DND-41 (cell line): ENCODE measurements at regions not wholly inside any gene's neighbourhood (a gene's known extent, or its start where the extent isn't known, plus 50 kb on each side); places are given as distances from the start of the nearest gene placed in this dataset.
A peak's percentile ranks its signal among the peaks of the same experiment; 100 is the strongest.

ENCODE experiments used
- ATAC-seq: fragments of 200-7000 bp; cut with Tn5 transposase; 3 replicates; pipeline ENCODE4 v1.9.1; 2021; ENCODE audit warnings: low read depth; ENCODE audit not compliant: insufficient read depth
- DNase-seq: peaks from one replicate; pipeline ENCODE4 v3.0.0-alpha.2; 2020
- H2AFZ ChIP-seq: 2 replicates; pipeline ENCODE4 v1.6.0; 2012; ENCODE audit warnings: low read depth, low read length
- H3K27ac ChIP-seq: 2 replicates; pipeline ENCODE4 v1.5.1; 2012; ENCODE audit warnings: low read length, inconsistent platforms
- H3K27me3 ChIP-seq: fragments of 200-600 bp; sonication (generic); 2 replicates; pipeline ENCODE4 v1.6.0; 2012; ENCODE audit warnings: low read length, mild to moderate bottlenecking, inconsistent platforms; ENCODE audit not compliant: insufficient read depth, poor library complexity
- H3K36me3 ChIP-seq: 2 replicates; pipeline ENCODE4 v1.5.1; 2012; ENCODE audit warnings: low read length, inconsistent platforms; ENCODE audit not compliant: insufficient read depth
- H3K4me1 ChIP-seq: 2 replicates; pipeline ENCODE4 v1.5.1; 2012; ENCODE audit warnings: mild to moderate bottlenecking, low read length; ENCODE audit not compliant: insufficient read depth
- H3K4me2 ChIP-seq: 2 replicates; pipeline ENCODE4 v1.6.0; 2012; ENCODE audit warnings: mild to moderate bottlenecking, moderate library complexity, low read length, inconsistent platforms; ENCODE audit not compliant: insufficient read depth
- H3K4me3 ChIP-seq, 2 experiments: fragments of 200-600 bp in 1 of 2; shearing (Covaris generic) in 1 of 2; 2 replicates each; pipeline ENCODE4 v1.5.1; 2012 to 2016; ENCODE audit warnings: inconsistent platforms in 2 of 2, low read length in 2 of 2, mild to moderate bottlenecking in 2 of 2, low read depth in 1 of 2, moderate library complexity in 1 of 2
- H3K79me2 ChIP-seq: 2 replicates; pipeline ENCODE4 v1.6.0; 2012; ENCODE audit warnings: low read length, inconsistent platforms; ENCODE audit not compliant: insufficient read depth
- H3K9ac ChIP-seq: 2 replicates; pipeline ENCODE4 v1.6.0; 2012; ENCODE audit warnings: low read depth, mild to moderate bottlenecking, inconsistent platforms, low read length, moderate library complexity
- H3K9me3 ChIP-seq: 2 replicates; pipeline ENCODE4 v1.5.1; 2012; ENCODE audit warnings: low read length, moderate library complexity, mild to moderate bottlenecking, inconsistent platforms; ENCODE audit not compliant: insufficient read depth, severe bottlenecking
- H4K20me1 ChIP-seq: 2 replicates; pipeline ENCODE4 v1.6.0; 2012; ENCODE audit warnings: low read length; ENCODE audit not compliant: insufficient read depth
- CTCF ChIP-seq: IDR thresholded peaks from 2 replicates; pipeline ENCODE4 v1.5.1; 2012; ENCODE audit warnings: borderline replicate concordance, low read length, moderate library complexity, mild to moderate bottlenecking; ENCODE audit not compliant: poor library complexity, severe bottlenecking; ENCODE audit errors: extremely low read depth
- EZH2 ChIP-seq: IDR thresholded peaks from 3 replicates; pipeline ENCODE4 v1.6.1; 2012; ENCODE audit warnings: borderline replicate concordance, low read depth, mild to moderate bottlenecking, moderate library complexity, low read length, inconsistent platforms; ENCODE audit not compliant: severe bottlenecking

- ATAC-seq, result no peak
- TF ChIP-seq CTCF, result no peak
- TF ChIP-seq EZH2, result no peak
- no peak overlapping the region for H3K4me2 ChIP-seq
- DNase-seq, result no peak
- H3K4me3 ChIP-seq, result no peak overlapping the region
- no peaks in the 10 kb centered on the region for H3K36me3 ChIP-seq
- H3K4me1 ChIP-seq, result peaks cover 4% of the 10 kb centered on the region; the same call in 1 of the 2 replicates
- H3K9me3 ChIP-seq, result no peaks in the 10 kb centered on the region
- H2AFZ ChIP-seq, result no peak overlapping the region
- no peak overlapping the region for H3K27ac ChIP-seq
- H4K20me1 ChIP-seq, result no peaks in the 10 kb centered on the region
- no peak overlapping the region for H3K9ac ChIP-seq
- H3K27me3 ChIP-seq, result no peaks in the 10 kb centered on the region
- no peaks in the 10 kb centered on the region for H3K79me2 ChIP-seq
These were observed 79.6 kb upstream of the THUMPD2 start for GRCh38 chr2:39858677-39859076.

GRCh38 chr2:39855856-39856255 lies 76.8 kb upstream of the THUMPD2 start:
- no peak overlapping the region for H3K9ac ChIP-seq
- DNase-seq (no peak), ATAC-seq (no peak)
- no peaks in the 10 kb centered on the region for H4K20me1 ChIP-seq
- peaks cover 32% of the 10 kb centered on the region for H3K4me1 ChIP-seq
- H3K27ac ChIP-seq, result no peak overlapping the region
- TF ChIP-seq EZH2 (no peak), CTCF (no peak)
- no peaks in the 10 kb centered on the region for H3K27me3 ChIP-seq
- H3K36me3 ChIP-seq, result no peaks in the 10 kb centered on the region
- no peak overlapping the region for H2AFZ ChIP-seq
- no peak overlapping the region for H3K4me3 ChIP-seq
- H3K9me3 ChIP-seq, result no peaks in the 10 kb centered on the region
- H3K79me2 ChIP-seq, result no peaks in the 10 kb centered on the region
- no peak overlapping the region for H3K4me2 ChIP-seq

- Histone ChIP-seq H3K4me3 (no peak overlapping the region), H3K4me2 (no peak overlapping the region), H4K20me1 (no peaks in the 10 kb centered on the region), H3K9me3 (no peaks in the 10 kb centered on the region), H3K79me2 (no peaks in the 10 kb centered on the region), H3K36me3 (no peaks in the 10 kb centered on the region), H3K9ac (no peak overlapping the region), H2AFZ (no peak overlapping the region), H3K27me3 (no peaks in the 10 kb centered on the region), H3K27ac (no peak overlapping the region), H3K4me1 (peaks cover 43% of the 10 kb centered on the region)
- ATAC-seq, result no peak
- DNase-seq, result no peak
- TF ChIP-seq EZH2, result no peak
- TF ChIP-seq CTCF, result no peak
These were observed 75.7 kb upstream of the THUMPD2 start for GRCh38 chr2:39854771-39855170.

GRCh38 chr2:39852831-39853230 lies 73.8 kb upstream of the THUMPD2 start:
- H3K4me3 ChIP-seq, result peak overlapping the region in 1 of 2 experiments; percentile 18; a peak in 1 of 4 replicates
- no peaks in the 10 kb centered on the region for H3K9me3 ChIP-seq
- no peak for ATAC-seq
- no peaks in the 10 kb centered on the region for H3K36me3 ChIP-seq
- no peak for DNase-seq
- H4K20me1 ChIP-seq, result no peaks in the 10 kb centered on the region
- H3K27me3 ChIP-seq, result no peaks in the 10 kb centered on the region
- peak overlapping the region; percentile 33 for H3K9ac ChIP-seq
- no peaks in the 10 kb centered on the region for H3K79me2 ChIP-seq
- peak overlapping the region; percentile 78 for H3K27ac ChIP-seq
- TF ChIP-seq CTCF (no peak), EZH2 (no peak)
- H3K4me2 ChIP-seq, result peak overlapping the region; percentile 44
- peak overlapping the region; percentile 50 for H2AFZ ChIP-seq
- H3K4me1 ChIP-seq, result peaks cover 43% of the 10 kb centered on the region
